GM10248 (cell line): ENCODE measurements at regions not wholly inside any gene's neighbourhood (a gene's known extent, or its start where the extent isn't known, plus 50 kb on each side); places are given as distances from the start of the nearest gene placed in this dataset.

Source experiments
- CTCF ChIA-PET: fragments of 300-600 bp; sonication (Branson Sonifier 250); formaldehyde crosslinking; extraction: SDS; loops from one replicate; lab custom pipeline; 2021; ENCODE audit warnings: antibody characterized with exemption; lab: Yijun Ruan, JAX
- POLR2A ChIA-PET: fragments of 350-650 bp; sonication (Branson Sonifier 250); formaldehyde crosslinking; extraction: SDS; loops from one replicate; lab custom pipeline; 2020; ENCODE audit warnings: antibody characterized with exemption; lab: Yijun Ruan, JAX
- DNase-seq: peaks from one replicate; pipeline ENCODE4 v3.0.0; 2012; ENCODE audit errors: extremely low spot score
- TF ChIP-seq, protein P1 (sequence below): IDR thresholded peaks from 2 replicates; pipeline ENCODE4 v1.5.1; 2012; ENCODE audit warnings: mild to moderate bottlenecking, low read depth; ENCODE audit errors: extremely low read depth, missing control alignments, control extremely low read depth

DNA sequence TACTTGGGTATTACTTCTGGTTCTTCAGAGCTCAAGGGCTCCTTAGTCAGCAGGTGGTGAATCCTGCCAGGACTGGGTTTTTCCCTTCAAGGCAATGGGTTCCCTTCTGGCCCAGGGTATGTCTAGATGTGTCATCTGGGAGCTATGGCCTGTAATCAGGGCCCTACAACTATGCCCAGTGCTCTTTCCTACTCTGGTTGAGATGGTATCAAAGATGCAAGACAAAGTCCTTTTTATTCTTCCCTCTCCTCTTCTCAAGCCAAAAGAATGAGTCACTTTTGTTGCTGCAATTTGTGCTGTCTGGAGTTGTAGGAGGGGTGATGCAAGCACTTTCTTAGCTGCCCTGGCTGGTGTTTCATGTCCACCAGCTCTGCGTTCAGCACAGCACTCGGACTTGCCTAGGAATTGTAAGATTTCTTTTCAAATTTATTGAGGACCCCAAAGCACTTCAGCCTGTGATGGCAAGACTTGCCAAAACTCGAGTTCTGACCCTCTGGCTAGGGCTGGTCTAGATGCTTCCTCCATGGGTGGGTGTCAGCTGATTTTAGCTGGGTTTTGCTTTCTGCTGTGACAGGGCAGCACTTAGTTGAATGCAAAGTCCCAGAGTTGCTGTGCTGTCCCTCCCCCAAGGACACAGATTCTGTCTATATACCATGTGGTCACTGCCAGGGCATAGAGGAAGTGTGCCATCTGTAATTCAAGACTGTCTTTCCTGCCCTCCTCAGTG, 129.2 kb upstream of the CBLB start:
- TF ChIP-seq, protein P1, sequence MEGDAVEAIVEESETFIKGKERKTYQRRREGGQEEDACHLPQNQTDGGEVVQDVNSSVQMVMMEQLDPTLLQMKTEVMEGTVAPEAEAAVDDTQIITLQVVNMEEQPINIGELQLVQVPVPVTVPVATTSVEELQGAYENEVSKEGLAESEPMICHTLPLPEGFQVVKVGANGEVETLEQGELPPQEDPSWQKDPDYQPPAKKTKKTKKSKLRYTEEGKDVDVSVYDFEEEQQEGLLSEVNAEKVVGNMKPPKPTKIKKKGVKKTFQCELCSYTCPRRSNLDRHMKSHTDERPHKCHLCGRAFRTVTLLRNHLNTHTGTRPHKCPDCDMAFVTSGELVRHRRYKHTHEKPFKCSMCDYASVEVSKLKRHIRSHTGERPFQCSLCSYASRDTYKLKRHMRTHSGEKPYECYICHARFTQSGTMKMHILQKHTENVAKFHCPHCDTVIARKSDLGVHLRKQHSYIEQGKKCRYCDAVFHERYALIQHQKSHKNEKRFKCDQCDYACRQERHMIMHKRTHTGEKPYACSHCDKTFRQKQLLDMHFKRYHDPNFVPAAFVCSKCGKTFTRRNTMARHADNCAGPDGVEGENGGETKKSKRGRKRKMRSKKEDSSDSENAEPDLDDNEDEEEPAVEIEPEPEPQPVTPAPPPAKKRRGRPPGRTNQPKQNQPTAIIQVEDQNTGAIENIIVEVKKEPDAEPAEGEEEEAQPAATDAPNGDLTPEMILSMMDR = no peak
- DNase-seq = no peak
- CTCF ChIA-PET = interaction anchor here (0.9 to 2.7 kb wide), 2 partner anchors 13 to 399 kb away, joined by 3 to 7 read pairs; no protein-coding TSS in a partner anchor
- POLR2A ChIA-PET = no interaction called here

DNA sequence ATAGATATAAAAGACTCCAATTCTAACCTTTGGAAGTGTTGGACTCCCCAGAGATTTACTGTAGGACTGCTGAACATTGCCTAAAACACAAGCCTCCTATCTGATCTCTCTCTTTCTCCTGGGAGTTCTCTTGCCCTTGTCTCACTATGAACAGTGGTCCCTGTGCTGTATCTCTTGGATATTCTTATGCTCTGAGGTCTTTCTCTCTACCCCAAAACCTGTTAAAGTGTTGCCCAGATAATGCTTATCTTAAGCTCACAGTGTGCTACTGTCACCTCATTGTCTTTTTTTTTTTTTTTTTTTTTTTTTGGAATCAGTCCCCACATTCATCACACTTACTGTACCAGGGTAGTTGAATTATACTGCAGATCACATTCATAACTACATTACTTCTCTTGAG, 131.0 kb upstream of the CBLB start:
- ChIA-PET POLR2A (no interaction called here), CTCF (interaction anchor here (1.6 kb wide), 1 partner anchor 23 kb away, joined by 5 read pairs; no protein-coding TSS in a partner anchor)
- TF ChIP-seq, protein P1 = no peak
- no peak for DNase-seq

DNA sequence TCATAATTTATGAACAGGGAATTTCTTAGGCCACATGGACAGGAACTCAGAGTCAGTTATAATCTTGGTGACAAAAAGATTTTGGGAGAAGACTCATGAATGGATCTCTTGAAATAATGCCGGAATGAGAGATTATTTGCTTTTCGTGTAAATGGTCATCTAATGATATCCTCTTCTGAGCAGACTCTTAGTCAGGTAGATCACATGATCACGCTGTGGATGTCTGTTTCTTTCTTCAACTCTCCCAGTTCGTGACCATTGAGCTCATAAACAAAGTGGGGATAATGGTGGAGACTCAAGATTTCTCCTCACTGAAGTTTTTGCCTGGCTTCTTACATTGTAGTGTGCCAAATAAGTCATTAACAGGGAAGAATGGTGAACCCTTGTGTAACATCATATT, 133.1 kb upstream of the CBLB start:
- TF ChIP-seq, protein P1 = no peak
- DNase-seq = no peak
- CTCF ChIA-PET = interaction anchor here (1.1 kb wide), 1 partner anchor 40 kb away, joined by 3 read pairs; no protein-coding TSS in a partner anchor
- POLR2A ChIA-PET = no interaction called here

DNA sequence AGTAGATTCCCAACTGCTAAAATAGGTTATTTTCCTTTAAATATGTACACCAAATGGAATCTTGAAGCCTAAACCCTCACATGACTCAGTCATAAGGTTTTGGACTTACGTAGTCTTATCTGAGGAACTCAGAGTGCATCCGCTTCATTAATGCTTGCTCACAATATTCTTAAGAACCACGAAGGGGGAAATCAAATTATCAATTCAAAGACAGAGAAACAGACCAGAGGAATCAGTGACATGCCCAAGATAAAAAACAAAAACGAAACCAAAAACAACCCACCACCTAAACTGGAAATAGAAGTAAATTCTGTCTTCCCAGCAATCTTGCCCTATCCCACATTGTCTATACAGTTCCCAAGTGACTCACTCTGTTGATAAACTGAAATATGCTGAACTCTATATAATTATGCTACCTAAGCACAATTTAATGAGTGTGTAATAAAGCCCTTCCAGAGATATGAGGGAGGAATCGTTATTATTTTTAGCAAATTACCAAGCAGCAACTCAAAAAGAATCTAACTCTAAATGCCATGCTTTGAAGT, 135.4 kb upstream of the CBLB start:
- CTCF ChIA-PET = interaction anchor here (0.7 kb wide), 1 partner anchor 9 kb away, joined by 3 read pairs; no protein-coding TSS in a partner anchor
- no peak for DNase-seq
- TF ChIP-seq, protein P1 = no peak

DNA sequence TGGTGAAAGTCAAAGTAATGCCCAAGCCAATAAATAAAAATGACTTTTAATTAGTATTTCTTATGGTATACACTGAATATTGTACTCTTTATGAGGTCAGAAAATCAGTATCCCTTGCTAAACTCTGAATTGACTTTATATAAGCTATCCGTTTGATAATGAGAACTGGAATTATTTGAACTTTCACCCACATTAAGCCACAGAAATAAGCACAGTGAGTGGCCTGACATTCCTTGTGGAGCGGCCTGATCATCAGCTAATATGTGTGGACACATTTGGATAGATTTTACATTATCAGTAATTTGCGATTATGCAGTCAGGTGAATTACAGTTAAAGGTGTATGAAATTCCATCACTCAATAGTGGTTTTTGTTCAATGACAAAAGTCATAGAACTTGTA, 136.0 kb upstream of the CBLB start:
- no peak for DNase-seq
- ChIA-PET POLR2A (no interaction called here), CTCF (interaction anchor here (0.7 kb wide), 1 partner anchor 8 kb away, joined by 3 read pairs; no protein-coding TSS in a partner anchor)
- TF ChIP-seq, protein P1 = no peak

More for the DNA sequence above, 135.4 kb upstream of the CBLB start:
- POLR2A ChIA-PET = no interaction called here

DNA sequence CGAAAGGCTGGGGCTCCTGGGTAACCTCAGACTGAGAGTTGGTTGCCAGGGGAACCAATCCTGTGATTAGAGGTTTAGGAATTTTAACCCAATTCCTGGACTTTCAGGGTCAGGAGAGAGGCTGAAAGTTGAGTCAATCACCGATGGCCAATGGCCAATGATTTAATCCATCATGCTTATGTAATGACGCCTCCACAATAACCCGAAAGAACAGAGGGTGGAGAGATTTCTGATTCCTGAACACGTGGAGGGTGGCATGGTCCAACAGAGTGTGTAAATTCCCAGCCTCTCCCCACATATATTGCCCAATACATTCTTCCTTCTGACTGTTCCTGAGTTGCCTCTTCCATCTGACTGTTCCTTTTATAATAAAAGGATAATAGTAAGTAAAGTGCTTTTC, 137.2 kb upstream of the CBLB start:
- POLR2A ChIA-PET = no interaction called here
- CTCF ChIA-PET = no interaction called here
- TF ChIP-seq, protein P1 = no peak
- DNase-seq = no peak
